GM12874 (cell line): ENCODE measurements at regions not wholly inside any gene's neighbourhood (a gene's known extent, or its start where the extent isn't known, plus 50 kb on each side); places are given as distances from the start of the nearest gene placed in this dataset.

Source experiments
- TF ChIP-seq, protein P1 (sequence below): IDR thresholded peaks from 2 replicates; pipeline ENCODE4 v1.5.1; 2011; ENCODE audit warnings: low read depth, mild to moderate bottlenecking, control low read depth, low read length, moderate library complexity; ENCODE audit not compliant: insufficient read depth

DNA sequence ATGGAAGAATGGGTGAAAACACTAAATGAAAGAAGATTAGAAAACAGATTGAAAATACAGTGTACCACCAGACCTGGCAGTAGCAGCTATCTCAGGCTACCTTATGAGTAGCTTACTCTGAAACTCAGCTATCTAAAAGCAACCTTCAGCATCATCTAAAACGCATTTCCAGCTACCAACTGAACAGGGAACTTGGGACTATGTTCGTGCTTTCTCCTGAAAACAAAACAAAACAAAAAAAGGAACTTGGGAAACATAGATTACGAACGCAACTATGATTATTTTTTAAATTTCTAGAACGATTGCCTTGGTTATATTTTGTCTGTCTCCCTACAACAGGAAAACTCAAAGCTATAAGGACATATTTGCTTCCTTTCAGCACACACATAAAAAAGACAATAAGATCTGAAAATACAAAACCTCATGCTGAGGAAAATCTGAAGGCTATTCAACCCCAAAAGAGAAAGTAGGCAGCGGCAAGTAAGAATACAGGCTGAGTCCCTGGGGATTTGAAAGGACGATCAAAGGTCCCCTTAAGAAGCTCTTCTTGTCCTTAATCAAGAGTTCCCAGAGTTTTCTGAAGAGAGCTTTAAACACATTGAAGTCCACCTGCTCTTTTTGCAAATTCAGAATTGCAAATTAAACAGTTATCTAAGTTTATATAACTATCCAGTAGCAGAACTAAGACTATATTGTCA is 53.4 kb downstream of the OR2K2 start:
- TF ChIP-seq, protein P1, sequence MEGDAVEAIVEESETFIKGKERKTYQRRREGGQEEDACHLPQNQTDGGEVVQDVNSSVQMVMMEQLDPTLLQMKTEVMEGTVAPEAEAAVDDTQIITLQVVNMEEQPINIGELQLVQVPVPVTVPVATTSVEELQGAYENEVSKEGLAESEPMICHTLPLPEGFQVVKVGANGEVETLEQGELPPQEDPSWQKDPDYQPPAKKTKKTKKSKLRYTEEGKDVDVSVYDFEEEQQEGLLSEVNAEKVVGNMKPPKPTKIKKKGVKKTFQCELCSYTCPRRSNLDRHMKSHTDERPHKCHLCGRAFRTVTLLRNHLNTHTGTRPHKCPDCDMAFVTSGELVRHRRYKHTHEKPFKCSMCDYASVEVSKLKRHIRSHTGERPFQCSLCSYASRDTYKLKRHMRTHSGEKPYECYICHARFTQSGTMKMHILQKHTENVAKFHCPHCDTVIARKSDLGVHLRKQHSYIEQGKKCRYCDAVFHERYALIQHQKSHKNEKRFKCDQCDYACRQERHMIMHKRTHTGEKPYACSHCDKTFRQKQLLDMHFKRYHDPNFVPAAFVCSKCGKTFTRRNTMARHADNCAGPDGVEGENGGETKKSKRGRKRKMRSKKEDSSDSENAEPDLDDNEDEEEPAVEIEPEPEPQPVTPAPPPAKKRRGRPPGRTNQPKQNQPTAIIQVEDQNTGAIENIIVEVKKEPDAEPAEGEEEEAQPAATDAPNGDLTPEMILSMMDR, result no peak

DNA sequence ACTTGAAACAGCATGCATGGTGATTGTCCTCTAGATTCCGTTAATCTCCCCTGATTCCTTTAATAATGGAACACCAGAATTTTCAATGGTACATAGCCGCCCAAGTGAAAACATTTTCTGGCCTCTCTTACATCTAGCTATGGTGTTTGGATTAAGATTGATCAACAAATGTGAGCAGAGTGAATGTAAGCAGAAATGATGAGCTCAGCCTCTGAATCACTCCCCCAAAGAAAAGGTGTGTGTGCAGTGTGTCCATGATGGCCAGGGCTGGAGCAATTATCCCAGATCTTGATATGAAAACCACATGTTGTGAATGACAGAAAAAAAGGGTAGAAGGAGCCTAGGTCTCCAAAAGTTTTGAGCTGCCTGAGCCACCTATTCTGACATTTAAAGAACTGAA is 55.3 kb downstream of the OR2K2 start:
- TF ChIP-seq, protein P1, result no peak

DNA sequence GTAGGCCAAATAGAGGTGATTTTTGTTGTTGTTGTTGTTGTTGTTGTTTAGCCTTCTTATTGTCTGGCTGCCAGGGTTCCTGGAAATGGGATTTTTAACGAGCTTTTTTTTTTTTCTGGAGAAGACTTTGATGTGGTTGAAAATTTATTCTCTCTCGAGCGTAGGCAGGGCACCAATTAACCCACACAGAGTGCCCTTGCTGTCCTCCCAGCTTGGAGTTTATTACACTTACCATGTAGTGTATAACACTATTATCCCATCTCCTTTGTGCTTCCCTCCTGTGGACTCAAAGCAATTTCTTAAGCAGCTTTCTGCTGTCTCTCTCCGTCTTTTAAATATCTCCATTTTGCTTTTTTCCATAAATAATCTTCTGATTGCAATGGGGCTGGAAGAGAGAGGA is 57.4 kb downstream of the OR2K2 start:
- TF ChIP-seq, protein P1, result no peak

DNA sequence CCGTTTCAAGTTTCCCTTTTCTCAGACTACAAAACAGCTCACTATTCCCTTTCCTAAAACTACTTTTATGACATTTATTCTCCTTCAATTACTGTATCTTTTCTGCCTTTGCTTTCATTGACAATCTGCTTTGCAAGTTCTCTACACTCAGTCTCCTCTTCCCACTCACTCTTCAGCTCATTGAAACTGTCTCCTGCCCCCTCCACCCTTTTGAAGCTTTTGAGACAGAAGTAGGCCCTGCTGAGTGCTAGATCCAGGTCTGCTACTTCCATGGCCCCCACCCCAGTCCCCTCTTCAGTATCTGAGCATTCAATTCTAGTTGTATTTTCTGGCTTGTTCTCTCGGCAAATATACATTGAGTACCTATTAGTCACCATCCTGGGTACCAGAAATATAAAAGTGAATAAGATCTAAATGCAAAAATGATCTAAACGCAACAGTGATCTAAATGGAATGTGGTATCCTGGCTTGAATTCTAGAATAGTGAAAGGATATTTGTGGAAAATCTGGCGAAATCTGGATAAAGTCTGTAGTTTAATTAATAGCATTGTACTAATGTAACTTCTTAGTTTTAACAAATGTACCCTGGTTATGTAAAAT is 58.4 kb downstream of the OR2K2 start:
- TF ChIP-seq, protein P1, result no peak

DNA sequence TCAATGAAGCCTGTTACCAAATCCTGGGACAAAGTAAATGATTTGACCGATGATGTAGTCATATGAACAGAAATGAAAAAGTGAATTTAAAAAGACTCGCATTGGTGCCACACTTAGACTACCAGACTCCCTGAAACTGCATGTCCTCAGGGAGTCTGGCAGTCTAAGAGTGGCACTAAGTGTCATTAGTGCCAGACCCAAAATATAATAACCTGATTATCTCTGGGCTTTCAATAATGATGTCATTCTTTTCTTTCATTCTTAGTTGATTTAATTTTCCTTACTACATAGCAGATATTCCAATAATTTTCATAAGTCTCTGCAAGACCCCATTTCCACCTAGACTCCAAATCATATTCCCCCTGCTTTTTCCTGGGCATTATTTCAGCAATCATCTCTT is 59.0 kb downstream of the OR2K2 start:
- TF ChIP-seq, protein P1, result no peak

DNA sequence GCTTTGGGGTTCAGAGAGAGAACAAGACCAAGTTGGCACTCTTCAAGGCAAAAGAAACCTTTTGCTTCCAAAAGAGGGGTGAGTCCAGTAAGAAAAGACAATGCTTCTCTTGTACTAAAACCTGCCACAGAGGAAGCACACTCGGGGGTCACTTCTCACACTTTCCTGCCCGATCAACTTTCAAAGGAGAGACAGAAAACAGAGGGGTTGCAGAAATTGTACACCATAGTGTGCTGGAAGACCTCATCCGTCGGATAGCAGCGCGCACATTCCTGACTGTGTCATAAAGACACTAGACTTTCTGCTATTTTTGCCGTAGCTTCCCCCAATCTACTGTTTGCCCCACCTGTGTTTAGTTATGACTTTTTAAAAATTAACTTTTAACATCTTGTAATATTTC is 66.9 kb downstream of the OR2K2 start:
- TF ChIP-seq, protein P1, result no peak

DNA sequence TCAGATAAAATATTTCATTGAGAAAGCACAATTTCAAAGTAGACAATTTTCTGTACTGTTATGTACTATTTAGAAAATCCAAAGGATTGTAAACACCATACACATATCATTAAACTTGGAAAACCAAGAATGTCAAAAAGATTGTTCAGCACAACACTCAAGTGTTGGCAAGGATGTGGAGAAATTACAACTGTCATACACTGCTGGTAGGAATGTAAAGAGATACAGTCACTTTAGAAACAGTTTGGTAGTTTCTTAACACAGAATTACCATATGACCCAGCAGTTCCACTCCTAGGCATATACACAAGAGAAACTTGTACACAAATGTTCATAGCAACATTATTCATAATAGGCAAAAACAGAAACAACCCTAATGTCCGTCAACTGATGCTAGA is 71.2 kb downstream of the OR2K2 start:
- TF ChIP-seq, protein P1, result no peak
